ENCODE measurements at regions not wholly inside any gene's neighbourhood (a gene's known extent, or its start where the extent isn't known, plus 50 kb on each side); places are given as distances from the start of the nearest gene placed in this dataset.

DNA sequence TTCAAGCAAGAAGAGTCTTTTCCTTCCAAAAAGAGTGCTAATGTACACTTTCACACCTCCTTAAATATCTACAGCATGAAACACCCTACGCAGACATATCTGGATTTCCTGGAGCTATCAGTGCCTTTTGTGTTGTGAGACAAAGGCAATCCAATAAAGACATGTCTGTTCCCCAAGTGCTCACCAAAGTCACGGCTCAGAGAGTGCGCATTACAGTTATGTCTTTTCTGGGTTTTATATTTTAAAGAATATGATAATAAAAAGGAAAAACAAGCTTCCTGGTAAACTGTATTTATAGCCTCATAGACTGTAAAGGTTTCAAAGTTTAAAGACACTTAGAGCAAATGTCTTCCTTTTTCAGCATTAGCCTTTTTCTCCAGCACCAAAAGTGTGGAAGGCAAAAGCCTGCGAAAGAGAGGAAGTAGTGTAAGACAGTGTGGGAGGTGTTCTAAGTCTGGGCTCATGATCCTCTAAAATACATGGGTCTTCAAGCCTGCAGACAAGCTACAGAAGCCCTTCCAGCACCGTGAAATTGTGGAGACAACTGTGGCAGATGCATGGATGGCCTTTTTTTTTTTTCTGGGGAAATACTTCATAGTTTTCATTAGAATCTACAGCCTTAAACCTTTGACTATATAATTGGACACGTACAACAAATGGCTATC, 135.0 kb upstream of the SLC35B3 start:
- H3K27me3 ChIP-seq (ENCODE audit: control insufficient read depth in 3 of 3, insufficient read depth in 3 of 3, low read length in 2 of 3): no peaks in the 10 kb centered on the region
- no peak overlapping the region for H3K27ac ChIP-seq (ENCODE audit: low read depth in 1 of 2, low read length in 1 of 2)
- WGBS, 2 donors: 81 to 85% methylated on average over 6 of the region's 6 CpGs
- H3K9me3 ChIP-seq (ENCODE audit: control insufficient read depth in 4 of 4, insufficient read depth in 3 of 4, low read length in 3 of 4): no peaks in the 10 kb centered on the region
- DNase-seq (no peak), ATAC-seq (ENCODE audit: insufficient read depth, low FRiP score) (no peak)
- TF ChIP-seq, protein P1, sequence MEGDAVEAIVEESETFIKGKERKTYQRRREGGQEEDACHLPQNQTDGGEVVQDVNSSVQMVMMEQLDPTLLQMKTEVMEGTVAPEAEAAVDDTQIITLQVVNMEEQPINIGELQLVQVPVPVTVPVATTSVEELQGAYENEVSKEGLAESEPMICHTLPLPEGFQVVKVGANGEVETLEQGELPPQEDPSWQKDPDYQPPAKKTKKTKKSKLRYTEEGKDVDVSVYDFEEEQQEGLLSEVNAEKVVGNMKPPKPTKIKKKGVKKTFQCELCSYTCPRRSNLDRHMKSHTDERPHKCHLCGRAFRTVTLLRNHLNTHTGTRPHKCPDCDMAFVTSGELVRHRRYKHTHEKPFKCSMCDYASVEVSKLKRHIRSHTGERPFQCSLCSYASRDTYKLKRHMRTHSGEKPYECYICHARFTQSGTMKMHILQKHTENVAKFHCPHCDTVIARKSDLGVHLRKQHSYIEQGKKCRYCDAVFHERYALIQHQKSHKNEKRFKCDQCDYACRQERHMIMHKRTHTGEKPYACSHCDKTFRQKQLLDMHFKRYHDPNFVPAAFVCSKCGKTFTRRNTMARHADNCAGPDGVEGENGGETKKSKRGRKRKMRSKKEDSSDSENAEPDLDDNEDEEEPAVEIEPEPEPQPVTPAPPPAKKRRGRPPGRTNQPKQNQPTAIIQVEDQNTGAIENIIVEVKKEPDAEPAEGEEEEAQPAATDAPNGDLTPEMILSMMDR (IDR thresholded peaks at IDR 0.05; ENCODE audit: control extremely low read depth, extremely low read depth): no peak
- no peaks in the 10 kb centered on the region for H3K36me3 ChIP-seq (ENCODE audit: control insufficient read depth in 4 of 4, insufficient read depth in 4 of 4, low read length in 4 of 4)
- no peak overlapping the region for H3K9ac ChIP-seq (ENCODE audit: insufficient read depth in 1 of 2, low read length in 2 of 2)
- H3K4me3 ChIP-seq: no peak overlapping the region
- H3K4me1 ChIP-seq (ENCODE audit: control insufficient read depth in 5 of 5, insufficient read depth in 5 of 5, low read length in 5 of 5): no peaks in the 10 kb centered on the region

DNA sequence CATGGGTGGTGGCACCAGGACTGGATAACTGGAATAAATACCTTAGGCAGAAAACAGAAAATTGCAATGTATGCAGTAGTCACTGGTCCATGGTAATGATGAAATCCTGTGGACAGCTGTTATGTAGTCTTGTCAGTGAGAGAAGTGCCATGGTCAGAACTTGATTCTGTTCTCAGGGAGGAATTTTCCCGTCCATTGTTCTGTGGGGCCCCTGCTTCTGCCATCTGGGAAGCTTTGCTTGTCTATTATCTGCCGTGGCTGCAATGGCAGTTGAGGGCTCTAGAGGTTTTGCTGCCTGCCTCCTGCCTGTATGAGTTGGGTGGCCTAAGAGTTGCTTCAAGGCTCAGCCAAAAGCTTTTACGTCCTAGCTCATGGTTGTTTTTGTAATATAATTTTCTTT, 126.8 kb upstream of the SLC35B3 start:
- Histone ChIP-seq H3K4me1 (ENCODE audit: control insufficient read depth in 5 of 5, insufficient read depth in 5 of 5, low read length in 5 of 5) (no peaks in the 10 kb centered on the region), H3K4me3 (no peak overlapping the region), H3K9ac (ENCODE audit: insufficient read depth in 1 of 2, low read length in 2 of 2) (no peak overlapping the region), H3K9me3 (ENCODE audit: control insufficient read depth in 4 of 4, insufficient read depth in 3 of 4, low read length in 3 of 4) (no peaks in the 10 kb centered on the region), H3K36me3 (ENCODE audit: control insufficient read depth in 4 of 4, insufficient read depth in 4 of 4, low read length in 4 of 4) (no peaks in the 10 kb centered on the region), H3K27ac (ENCODE audit: low read depth in 1 of 2, low read length in 1 of 2) (no peak overlapping the region), H3K27me3 (ENCODE audit: control insufficient read depth in 3 of 3, insufficient read depth in 3 of 3, low read length in 2 of 3) (no peaks in the 10 kb centered on the region)
- DNase-seq: no peak
- TF ChIP-seq, protein P1 (IDR thresholded peaks at IDR 0.05; ENCODE audit: control extremely low read depth, extremely low read depth): no peak
- no peak for ATAC-seq (ENCODE audit: insufficient read depth, low FRiP score)
- 75 to 82% methylated on average over 3 of the region's 3 CpGs for WGBS, 2 donors

DNA sequence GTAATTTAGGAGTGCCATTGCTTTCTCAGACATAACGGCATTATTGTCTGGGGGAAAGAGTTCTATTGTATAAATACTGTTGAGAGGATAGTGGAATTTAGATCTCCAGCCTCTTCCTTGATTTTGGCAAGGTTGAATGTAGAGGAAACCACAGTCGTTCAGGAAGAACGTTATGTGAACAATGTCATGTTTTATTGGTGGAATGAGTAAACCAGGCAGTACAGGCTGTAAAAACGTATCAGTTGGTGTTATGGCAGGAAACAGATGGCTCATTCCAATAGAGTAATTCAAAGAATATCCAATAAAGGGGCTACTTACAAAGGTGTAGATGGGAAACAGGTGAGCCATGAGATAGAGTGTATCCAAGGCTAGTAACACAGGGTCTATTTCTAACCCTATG, 123.6 kb upstream of the SLC35B3 start:
- H3K4me3 ChIP-seq: no peak overlapping the region
- H3K27ac ChIP-seq (ENCODE audit: low read depth in 1 of 2, low read length in 1 of 2): no peak overlapping the region
- TF ChIP-seq, protein P1 (IDR thresholded peaks at IDR 0.05; ENCODE audit: control extremely low read depth, extremely low read depth): no peak
- H3K36me3 ChIP-seq (ENCODE audit: control insufficient read depth in 4 of 4, insufficient read depth in 4 of 4, low read length in 4 of 4): no peaks in the 10 kb centered on the region
- DNase-seq (no peak), ATAC-seq (ENCODE audit: insufficient read depth, low FRiP score) (no peak)
- peaks cover 0 to 4% (median 0%) of the 10 kb centered on the region in 5 donors for H3K4me1 ChIP-seq (ENCODE audit: control insufficient read depth in 5 of 5, insufficient read depth in 5 of 5, low read length in 5 of 5)
- WGBS, 2 donors: 35 to 41% methylated on average over 4 of the region's 4 CpGs
- no peaks in the 10 kb centered on the region for H3K27me3 ChIP-seq (ENCODE audit: control insufficient read depth in 3 of 3, insufficient read depth in 3 of 3, low read length in 2 of 3)
- H3K9me3 ChIP-seq (ENCODE audit: control insufficient read depth in 4 of 4, insufficient read depth in 3 of 4, low read length in 3 of 4): no peaks in the 10 kb centered on the region
- H3K9ac ChIP-seq (ENCODE audit: insufficient read depth in 1 of 2, low read length in 2 of 2): no peak overlapping the region
